ENCODE measurements at regions not wholly inside any gene's neighbourhood (a gene's known extent, or its start where the extent isn't known, plus 50 kb on each side); places are given as distances from the start of the nearest gene placed in this dataset.

DNA sequence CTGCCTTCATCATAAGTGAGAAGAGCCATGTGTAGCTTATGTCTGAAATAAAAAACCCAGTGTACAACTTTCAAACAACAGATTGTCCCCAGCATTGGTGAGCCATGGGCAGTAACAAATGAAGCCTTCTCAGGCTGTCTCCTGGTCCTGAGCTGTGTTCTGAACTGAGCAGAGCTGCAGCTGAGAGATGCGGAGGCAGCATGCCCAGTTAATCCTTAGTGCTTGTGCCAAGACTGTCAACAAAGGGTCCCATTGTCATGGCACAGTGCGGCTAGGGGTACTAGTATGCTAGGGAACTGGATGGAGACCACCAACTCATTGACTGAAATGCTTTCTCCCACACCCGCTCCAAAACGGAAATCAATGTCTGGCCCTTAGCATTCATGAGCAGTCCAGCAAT, 154.3 kb downstream of the RMST start:
- POLR2A ChIA-PET, result interaction anchor here (1.7 kb wide), 1 partner anchor 8 kb away, joined by 5 read pairs; no protein-coding TSS in a partner anchor
- Histone ChIP-seq H3K27ac (ENCODE audit: low read depth, low read length, poor library complexity, severe bottlenecking) (no peak overlapping the region), H3K9me2 (ENCODE audit: insufficient read depth, low read length) (no peaks in the 10 kb centered on the region), H3K36me3 (ENCODE audit: insufficient read depth, low read length) (no peaks in the 10 kb centered on the region), H3K4me3 (ENCODE audit: low read depth, low read length, poor library complexity, severe bottlenecking) (no peak overlapping the region), H2AFZ (ENCODE audit: low read length) (no peak overlapping the region), H3K4me2 (ENCODE audit: low read length) (no peak overlapping the region), H3K4me1 (ENCODE audit: insufficient read depth, low read length, poor library complexity, severe bottlenecking) (no peaks in the 10 kb centered on the region), H3K9me3 (ENCODE audit: low read length) (no peaks in the 10 kb centered on the region), H4K20me1 (ENCODE audit: insufficient read depth, low read length) (no peaks in the 10 kb centered on the region), H3K79me2 (ENCODE audit: insufficient read depth, low read depth, low read length) (no peaks in the 10 kb centered on the region)
- CTCF ChIA-PET (ENCODE audit: unreplicated experiment), result no interaction called here
- BruUV-seq (replicated peaks), result no TSS peak
- no peak for DNase-seq (ENCODE audit: low spot score)
- no peak for TF ChIP-seq EZH2phosphoT487 (IDR thresholded peaks at IDR 0.05; ENCODE audit: borderline replicate concordance, low read depth, low read length)
- TF ChIP-seq, protein P1, sequence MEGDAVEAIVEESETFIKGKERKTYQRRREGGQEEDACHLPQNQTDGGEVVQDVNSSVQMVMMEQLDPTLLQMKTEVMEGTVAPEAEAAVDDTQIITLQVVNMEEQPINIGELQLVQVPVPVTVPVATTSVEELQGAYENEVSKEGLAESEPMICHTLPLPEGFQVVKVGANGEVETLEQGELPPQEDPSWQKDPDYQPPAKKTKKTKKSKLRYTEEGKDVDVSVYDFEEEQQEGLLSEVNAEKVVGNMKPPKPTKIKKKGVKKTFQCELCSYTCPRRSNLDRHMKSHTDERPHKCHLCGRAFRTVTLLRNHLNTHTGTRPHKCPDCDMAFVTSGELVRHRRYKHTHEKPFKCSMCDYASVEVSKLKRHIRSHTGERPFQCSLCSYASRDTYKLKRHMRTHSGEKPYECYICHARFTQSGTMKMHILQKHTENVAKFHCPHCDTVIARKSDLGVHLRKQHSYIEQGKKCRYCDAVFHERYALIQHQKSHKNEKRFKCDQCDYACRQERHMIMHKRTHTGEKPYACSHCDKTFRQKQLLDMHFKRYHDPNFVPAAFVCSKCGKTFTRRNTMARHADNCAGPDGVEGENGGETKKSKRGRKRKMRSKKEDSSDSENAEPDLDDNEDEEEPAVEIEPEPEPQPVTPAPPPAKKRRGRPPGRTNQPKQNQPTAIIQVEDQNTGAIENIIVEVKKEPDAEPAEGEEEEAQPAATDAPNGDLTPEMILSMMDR (conservative IDR thresholded peaks at IDR 0.05; ENCODE audit: low read length), result no peak
- intact Hi-C loops (cut with micrococcal nuclease; ENCODE audit: unreplicated experiment), result no loop called here

DNA sequence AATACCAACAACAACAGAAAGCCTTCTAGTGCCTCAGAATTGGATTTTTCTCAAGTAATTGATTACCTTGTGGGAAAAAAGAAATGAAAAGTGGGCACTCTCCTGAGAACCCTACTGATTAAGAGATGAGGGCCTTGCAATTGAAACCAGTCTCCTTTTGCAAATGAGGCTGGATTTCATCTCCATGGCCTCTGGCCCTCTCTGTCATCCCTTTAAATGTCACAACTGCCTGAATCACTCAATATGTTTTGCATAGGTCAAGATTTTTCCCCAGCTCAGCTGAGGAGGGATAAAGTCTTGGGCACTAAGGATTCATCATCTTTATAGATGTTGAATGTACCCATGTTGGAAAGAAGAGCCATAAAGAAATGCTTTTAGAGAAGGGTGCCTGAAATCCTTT, 166.4 kb downstream of the RMST start:
- Histone ChIP-seq H3K4me2 (ENCODE audit: low read length) (no peak overlapping the region), H3K79me2 (ENCODE audit: insufficient read depth, low read depth, low read length) (no peaks in the 10 kb centered on the region), H3K36me3 (ENCODE audit: insufficient read depth, low read length) (no peaks in the 10 kb centered on the region), H3K4me3 (ENCODE audit: low read depth, low read length, poor library complexity, severe bottlenecking) (no peak overlapping the region), H3K9me2 (ENCODE audit: insufficient read depth, low read length) (no peaks in the 10 kb centered on the region), H2AFZ (ENCODE audit: low read length) (no peak overlapping the region), H3K4me1 (ENCODE audit: insufficient read depth, low read length, poor library complexity, severe bottlenecking) (no peaks in the 10 kb centered on the region), H3K27ac (ENCODE audit: low read depth, low read length, poor library complexity, severe bottlenecking) (no peak overlapping the region), H4K20me1 (ENCODE audit: insufficient read depth, low read length) (no peaks in the 10 kb centered on the region), H3K9me3 (ENCODE audit: low read length) (no peaks in the 10 kb centered on the region)
- intact Hi-C loops (cut with micrococcal nuclease; ENCODE audit: unreplicated experiment), result no loop called here
- CTCF ChIA-PET (ENCODE audit: unreplicated experiment), result no interaction called here
- POLR2A ChIA-PET, result interaction anchor here (0.5 kb wide), 1 partner anchor 342 kb away, joined by 3 read pairs; no protein-coding TSS in a partner anchor
- TF ChIP-seq, protein P1 (conservative IDR thresholded peaks at IDR 0.05; ENCODE audit: low read length), result no peak
- TF ChIP-seq EZH2phosphoT487 (IDR thresholded peaks at IDR 0.05; ENCODE audit: borderline replicate concordance, low read depth, low read length), result no peak
- DNase-seq (ENCODE audit: low spot score), result no peak
- no TSS peak for BruUV-seq (replicated peaks)

DNA sequence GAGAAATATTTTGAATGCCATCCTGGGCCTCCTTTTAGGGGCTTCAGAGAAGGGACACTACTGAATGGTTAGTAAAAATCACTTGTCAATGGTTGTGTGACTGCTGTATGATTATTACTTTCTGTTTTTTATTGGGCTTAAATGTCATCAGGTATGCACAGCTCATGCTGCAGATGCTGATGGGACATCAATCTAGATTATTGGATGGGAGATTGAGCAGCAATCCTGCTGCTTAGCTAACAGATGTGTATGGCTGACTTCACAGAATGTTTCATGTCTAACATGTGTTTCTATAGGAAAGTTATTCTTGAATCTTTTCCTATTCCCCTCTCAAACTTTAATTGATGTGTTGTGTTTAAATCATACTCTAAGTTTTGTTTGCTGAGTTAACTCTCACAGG, 166.8 kb downstream of the RMST start:
- intact Hi-C loops (cut with micrococcal nuclease; ENCODE audit: unreplicated experiment), result no loop called here
- no peak overlapping the region for H3K4me2 ChIP-seq (ENCODE audit: low read length)
- H3K4me3 ChIP-seq (ENCODE audit: low read depth, low read length, poor library complexity, severe bottlenecking), result no peak overlapping the region
- no peaks in the 10 kb centered on the region for H3K9me3 ChIP-seq (ENCODE audit: low read length)
- no peaks in the 10 kb centered on the region for H3K36me3 ChIP-seq (ENCODE audit: insufficient read depth, low read length)
- H3K79me2 ChIP-seq (ENCODE audit: insufficient read depth, low read depth, low read length), result no peaks in the 10 kb centered on the region
- no peak overlapping the region for H2AFZ ChIP-seq (ENCODE audit: low read length)
- TF ChIP-seq, protein P1 (conservative IDR thresholded peaks at IDR 0.05; ENCODE audit: low read length), result no peak
- TF ChIP-seq EZH2phosphoT487 (IDR thresholded peaks at IDR 0.05; ENCODE audit: borderline replicate concordance, low read depth, low read length), result no peak
- H3K4me1 ChIP-seq (ENCODE audit: insufficient read depth, low read length, poor library complexity, severe bottlenecking), result no peaks in the 10 kb centered on the region
- no peak overlapping the region for H3K27ac ChIP-seq (ENCODE audit: low read depth, low read length, poor library complexity, severe bottlenecking)
- ChIA-PET CTCF (ENCODE audit: unreplicated experiment) (no interaction called here), POLR2A (interaction anchor here (0.5 kb wide), 1 partner anchor 341 kb away, joined by 3 read pairs; no protein-coding TSS in a partner anchor)
- H4K20me1 ChIP-seq (ENCODE audit: insufficient read depth, low read length), result no peaks in the 10 kb centered on the region
- BruUV-seq (replicated peaks), result no TSS peak
- H3K9me2 ChIP-seq (ENCODE audit: insufficient read depth, low read length), result no peaks in the 10 kb centered on the region
- no peak for DNase-seq (ENCODE audit: low spot score)
